H9 (cell line): ENCODE measurements at regions not wholly inside any gene's neighbourhood (a gene's known extent, or its start where the extent isn't known, plus 50 kb on each side); places are given as distances from the start of the nearest gene placed in this dataset.

Experiments
- DNase-seq: peaks from one replicate; pipeline ENCODE4 v3.0.0-alpha.2; 2017
- H2AFZ ChIP-seq: one replicate; pipeline ENCODE4 v1.6.1; 2013; ENCODE audit warnings: mild to moderate bottlenecking, low read length, control low read depth, moderate library complexity
- H2AK5ac ChIP-seq: 2 replicates; pipeline ENCODE4 v1.6.1; 2013; ENCODE audit warnings: low read length, control low read depth, mixed read lengths; ENCODE audit not compliant: insufficient read length
- H2BK120ac ChIP-seq: one replicate; pipeline ENCODE4 v1.6.1; 2013; ENCODE audit warnings: low read depth, mild to moderate bottlenecking, low read length, control low read depth, inconsistent platforms; ENCODE audit not compliant: poor library complexity, severe bottlenecking
- H2BK12ac ChIP-seq: 2 replicates; pipeline ENCODE4 v1.6.1; 2013; ENCODE audit warnings: low read length, control low read depth, mixed read lengths, low read depth; ENCODE audit not compliant: insufficient read length
- H2BK15ac ChIP-seq: 2 replicates; pipeline ENCODE4 v1.6.1; 2013; ENCODE audit warnings: low read depth, low read length, control low read depth
- H2BK20ac ChIP-seq: one replicate; pipeline ENCODE4 v1.6.1; 2013; ENCODE audit warnings: low read depth, mild to moderate bottlenecking, low read length, control low read depth, inconsistent platforms; ENCODE audit not compliant: poor library complexity, severe bottlenecking
- H2BK5ac ChIP-seq: 2 replicates; pipeline ENCODE4 v1.6.1; 2013; ENCODE audit warnings: low read length, control low read depth, mixed read lengths; ENCODE audit not compliant: insufficient read length
- H3K14ac ChIP-seq: 2 replicates; pipeline ENCODE4 v1.6.1; 2013; ENCODE audit warnings: low read length, control low read depth; ENCODE audit not compliant: insufficient read depth
- H3K18ac ChIP-seq: 2 replicates; pipeline ENCODE4 v1.6.1; 2013; ENCODE audit warnings: low read depth, mild to moderate bottlenecking, mixed read lengths, low read length, control low read depth; ENCODE audit not compliant: insufficient read length
- H3K23ac ChIP-seq: 2 replicates; pipeline ENCODE4 v1.6.1; 2013; ENCODE audit warnings: low read length, control low read depth, mixed read lengths, low read depth; ENCODE audit not compliant: insufficient read length
- H3K23me2 ChIP-seq: 2 replicates; pipeline ENCODE4 v1.6.1; 2013; ENCODE audit warnings: low read depth, mild to moderate bottlenecking, mixed read lengths, low read length, control low read depth; ENCODE audit not compliant: insufficient read length, poor library complexity, severe bottlenecking
- H3K27ac ChIP-seq: 2 replicates; pipeline ENCODE4 v1.5.1; 2013; ENCODE audit warnings: low read length, control low read depth, mixed read lengths, low read depth; ENCODE audit not compliant: insufficient read length
- H3K27me3 ChIP-seq: 2 replicates; pipeline ENCODE4 v1.6.1; 2013; ENCODE audit warnings: low read length, control low read depth, inconsistent platforms; ENCODE audit not compliant: insufficient read depth
- H3K4ac ChIP-seq: 2 replicates; pipeline ENCODE4 v1.6.1; 2013; ENCODE audit warnings: low read depth, mild to moderate bottlenecking, control low read depth, inconsistent platforms, low read length, moderate library complexity
- H3K4me1 ChIP-seq: 2 replicates; pipeline ENCODE4 v1.6.1; 2013; ENCODE audit warnings: low read length, control low read depth, inconsistent platforms; ENCODE audit not compliant: insufficient read depth
- H3K4me2 ChIP-seq: 2 replicates; pipeline ENCODE4 v1.6.1; 2013; ENCODE audit warnings: low read length, control low read depth, mixed read lengths; ENCODE audit not compliant: insufficient read length, insufficient read depth
- H3K56ac ChIP-seq: 2 replicates; pipeline ENCODE4 v1.6.1; 2013; ENCODE audit warnings: low read depth, mild to moderate bottlenecking, mixed read lengths, low read length, control low read depth; ENCODE audit not compliant: insufficient read length
- H3K79me1 ChIP-seq: 2 replicates; pipeline ENCODE4 v1.6.1; 2013; ENCODE audit warnings: low read depth, mild to moderate bottlenecking, moderate library complexity, low read length, control low read depth, inconsistent platforms; ENCODE audit not compliant: insufficient read depth, poor library complexity, severe bottlenecking
- H3K79me2 ChIP-seq: 2 replicates; pipeline ENCODE4 v1.6.1; 2013; ENCODE audit warnings: low read length, control low read depth, inconsistent platforms; ENCODE audit not compliant: insufficient read depth
- H3K9ac ChIP-seq: 2 replicates; pipeline ENCODE4 v1.6.1; 2013; ENCODE audit warnings: low read length, control low read depth, mixed read lengths; ENCODE audit not compliant: insufficient read length; ENCODE audit errors: extremely low read depth
- H3K9me3 ChIP-seq: one replicate; pipeline ENCODE4 v1.6.1; 2013; ENCODE audit warnings: low read depth, low read length, inconsistent platforms; ENCODE audit not compliant: control insufficient read depth
- H3T11ph ChIP-seq: one replicate; pipeline ENCODE4 v1.6.1; 2013; ENCODE audit warnings: mild to moderate bottlenecking, low read length, control low read depth, inconsistent platforms
- H4K20me1 ChIP-seq: one replicate; pipeline ENCODE4 v1.6.1; 2013; ENCODE audit not compliant: control insufficient read depth, insufficient read length, insufficient read depth
- H4K5ac ChIP-seq: 2 replicates; pipeline ENCODE4 v1.6.1; 2013; ENCODE audit warnings: low read depth, mild to moderate bottlenecking, mixed read lengths, low read length, control low read depth; ENCODE audit not compliant: insufficient read length
- H4K8ac ChIP-seq: replicated peaks from 2 replicates; pipeline ENCODE4 v1.6.1; 2013; ENCODE audit warnings: low read length, control low read depth, mixed read lengths, low read depth; ENCODE audit not compliant: insufficient read length
- H4K91ac ChIP-seq: 2 replicates; pipeline ENCODE4 v1.6.1; 2013; ENCODE audit warnings: low read depth, mild to moderate bottlenecking, moderate library complexity, mixed read lengths, low read length, control low read depth; ENCODE audit not compliant: insufficient read length
- H3K27ac Mint-ChIP-seq, 3 experiments: 2 replicates in 2 of 3; 3 replicates in 1 of 3; pipeline ENCODE4 v1.8.0; 2020 to 2021; ENCODE audit warnings: mixed read lengths in 3 of 3, mild to moderate bottlenecking in 1 of 3, moderate library complexity in 1 of 3
- H3K27me3 Mint-ChIP-seq: 2 replicates; pipeline ENCODE4 v1.8.0; 2021; ENCODE audit warnings: low read depth, mild to moderate bottlenecking, moderate library complexity, mixed read lengths
- H3K36me3 Mint-ChIP-seq, 3 experiments: 2 replicates in 2 of 3; 3 replicates in 1 of 3; pipeline ENCODE4 v1.8.0; 2020 to 2021; ENCODE audit warnings: low read depth in 3 of 3, mixed read lengths in 3 of 3; ENCODE audit not compliant: insufficient read depth in 1 of 3
- H3K4me1 Mint-ChIP-seq, 2 experiments: 2 replicates each; pipeline ENCODE4 v1.8.0; 2020; ENCODE audit warnings: mixed read lengths in 2 of 2
- H3K4me3 Mint-ChIP-seq, 2 experiments: 2 replicates in 1 of 2; 3 replicates in 1 of 2; pipeline ENCODE4 v1.8.0; 2020 to 2021; ENCODE audit warnings: mild to moderate bottlenecking in 2 of 2, mixed read lengths in 2 of 2, moderate library complexity in 1 of 2
- H3K9me3 Mint-ChIP-seq, 2 experiments: 2 replicates in 1 of 2; 3 replicates in 1 of 2; pipeline ENCODE4 v1.8.0; 2020; ENCODE audit warnings: mild to moderate bottlenecking in 2 of 2, mixed read lengths in 2 of 2, moderate library complexity in 1 of 2
- CTCF ChIP-seq: fragments of 200-600 bp; sonication (generic); conservative IDR thresholded peaks from 3 replicates; pipeline ENCODE4 v1.8.0; 2021; ENCODE audit warnings: antibody characterized with exemption, mild to moderate bottlenecking
- WGBS: extraction: QIAGEN DNeasy Blood & Tissue Kit; methylation state at CpG from one replicate; pipeline ENCODE4 v1.1.7; 2013; ENCODE audit warnings: missing lambda C conversion rate, low lambda C conversion rate, mixed read lengths; ENCODE audit not compliant: insufficient read length; ENCODE audit errors: extremely low coverage; 5-methylcytosine and 5-hydroxymethylcytosine counted together

GRCh38 chr13:60663788-60664187, 266.8 kb downstream of the TDRD3 start:
- Histone ChIP-seq H2BK5ac (no peak overlapping the region), H3K14ac (no peak overlapping the region; the same call in 1 of the 2 replicates), H3K79me1 (no peaks in the 10 kb centered on the region), H3T11ph (no peak overlapping the region), H3K56ac (no peak overlapping the region), H3K4me1 (no peaks in the 10 kb centered on the region), H3K18ac (no peak overlapping the region), H2BK15ac (no peak overlapping the region), H3K9ac (no peak overlapping the region), H2BK120ac (no peak overlapping the region), H2BK20ac (no peak overlapping the region), H3K9me3 (no peaks in the 10 kb centered on the region), H3K27ac (no peak overlapping the region), H2BK12ac (no peak overlapping the region), H3K4ac (no peak overlapping the region), H4K20me1 (no peaks in the 10 kb centered on the region), H3K27me3 (no peaks in the 10 kb centered on the region), H4K5ac (no peak overlapping the region), H4K91ac (no peak overlapping the region), H2AK5ac (no peak overlapping the region), H3K23me2 (no peaks in the 10 kb centered on the region), H4K8ac (no peak overlapping the region), H3K4me2 (no peak overlapping the region), H3K23ac (no peak overlapping the region), H2AFZ (no peak overlapping the region), H3K79me2 (no peaks in the 10 kb centered on the region)
- DNase-seq = no peak
- no peaks in the 10 kb centered on the region for H3K9me3 Mint-ChIP-seq
- H3K27me3 Mint-ChIP-seq = peaks cover under 1% of the 10 kb centered on the region; the same call in 1 of the 2 replicates
- H3K36me3 Mint-ChIP-seq = no peaks in the 10 kb centered on the region; a peak in 1 of 7 replicates
- peaks cover 0 to 6% of the 10 kb centered on the region in 2 experiments; a peak in 1 of 4 replicates for H3K4me1 Mint-ChIP-seq
- H3K4me3 Mint-ChIP-seq = no peak overlapping the region
- no peak overlapping the region for H3K27ac Mint-ChIP-seq
- WGBS = no CpG with 5 or more reads among the region's 4 CpGs
- TF ChIP-seq CTCF = no peak
